ENCODE measurements at regions not wholly inside any gene's neighbourhood (a gene's known extent, or its start where the extent isn't known, plus 50 kb on each side); places are given as distances from the start of the nearest gene placed in this dataset.
"Not testable (repeated sequence)": the region's sequence is repeated elsewhere in the genome, so short reads cannot be mapped to it uniquely, and the experiment has no call there.

DNA sequence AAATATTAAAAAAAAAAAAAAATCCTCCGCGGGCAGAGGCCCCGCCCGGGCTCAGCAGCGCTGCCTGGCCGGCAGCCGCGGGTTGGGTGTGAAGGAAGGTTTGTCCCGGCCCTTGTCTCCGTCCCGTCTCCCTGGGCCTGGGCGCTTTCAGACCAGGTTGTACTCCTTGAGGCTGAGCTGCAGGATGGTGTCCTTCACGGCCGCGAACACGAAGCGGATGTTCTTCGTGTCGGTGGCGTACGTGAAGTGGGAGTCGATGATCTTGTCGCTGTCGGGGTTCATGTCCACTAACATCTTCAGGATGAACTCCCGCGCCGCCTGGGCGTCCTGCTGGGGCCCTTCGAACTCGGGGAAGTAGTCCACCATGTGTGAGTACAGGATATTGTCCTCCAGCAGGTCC, 123.7 kb upstream of the KCTD7 start:
- DNase-seq, result no peak

DNA sequence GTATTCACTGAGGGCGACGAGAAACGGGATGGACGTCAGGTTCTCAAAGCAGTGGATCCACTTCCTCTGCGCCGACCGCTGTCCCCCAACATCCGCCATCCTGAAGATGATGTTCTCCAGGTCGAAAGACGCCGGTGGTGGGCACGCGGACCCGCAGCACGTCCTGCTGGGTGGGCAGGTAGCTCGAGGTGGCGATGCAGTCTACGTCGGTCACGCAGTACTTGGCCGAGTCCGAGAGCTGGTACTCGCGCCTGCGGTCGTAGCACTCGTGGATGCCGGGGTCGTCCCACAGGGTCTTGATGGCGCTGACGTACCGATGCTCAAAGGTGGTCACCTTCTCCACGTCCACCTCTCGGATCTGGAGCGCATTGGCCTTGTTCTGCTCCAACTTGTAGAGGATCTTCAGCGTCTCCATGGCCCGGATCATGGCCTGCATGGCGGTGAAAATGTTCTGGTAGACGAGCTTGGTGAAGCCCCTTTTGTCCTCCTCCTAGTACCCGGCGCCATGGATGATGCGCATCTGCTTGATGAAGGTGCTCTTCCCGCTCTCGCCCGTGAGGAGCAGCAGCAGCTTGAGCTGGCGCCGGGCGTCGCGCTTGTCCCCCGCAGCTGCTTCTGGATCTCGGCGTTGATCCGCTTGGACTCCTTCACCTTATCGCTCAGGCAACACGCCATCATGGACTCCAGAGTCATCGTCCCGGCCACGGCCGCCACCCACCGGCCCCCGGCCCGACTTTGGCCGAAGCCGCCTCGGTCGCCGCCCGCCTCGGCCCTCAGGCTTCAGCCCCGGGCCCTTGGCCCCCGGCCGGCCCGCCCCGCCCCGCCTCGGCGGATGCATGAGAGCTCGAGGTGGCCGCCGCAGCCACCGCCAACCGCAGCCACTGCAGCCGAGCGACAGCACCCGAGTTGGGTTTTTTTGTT, 122.9 kb upstream of the KCTD7 start:
- no peak for DNase-seq

DNA sequence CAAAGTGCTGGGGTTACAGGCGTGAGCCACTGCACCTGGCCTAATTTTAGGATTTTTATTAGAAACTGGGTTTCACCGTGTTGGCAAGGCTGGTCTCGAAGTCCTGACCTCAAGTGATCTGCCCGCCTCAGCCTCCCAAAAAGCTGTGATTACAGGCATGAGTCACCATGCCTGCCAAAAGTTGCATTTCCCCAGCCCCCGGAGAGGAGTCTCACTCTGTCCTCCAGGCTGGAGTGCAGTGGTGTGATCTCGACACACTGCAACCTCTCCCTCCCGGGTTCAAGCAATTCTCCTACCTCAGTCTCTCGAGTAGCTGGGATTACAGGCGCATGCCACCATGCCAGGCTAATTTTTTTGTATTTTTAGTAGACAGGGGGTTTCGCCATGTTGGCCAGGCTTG, 122.0 kb upstream of the KCTD7 start:
- DNase-seq, result not testable (repeated sequence)

DNA sequence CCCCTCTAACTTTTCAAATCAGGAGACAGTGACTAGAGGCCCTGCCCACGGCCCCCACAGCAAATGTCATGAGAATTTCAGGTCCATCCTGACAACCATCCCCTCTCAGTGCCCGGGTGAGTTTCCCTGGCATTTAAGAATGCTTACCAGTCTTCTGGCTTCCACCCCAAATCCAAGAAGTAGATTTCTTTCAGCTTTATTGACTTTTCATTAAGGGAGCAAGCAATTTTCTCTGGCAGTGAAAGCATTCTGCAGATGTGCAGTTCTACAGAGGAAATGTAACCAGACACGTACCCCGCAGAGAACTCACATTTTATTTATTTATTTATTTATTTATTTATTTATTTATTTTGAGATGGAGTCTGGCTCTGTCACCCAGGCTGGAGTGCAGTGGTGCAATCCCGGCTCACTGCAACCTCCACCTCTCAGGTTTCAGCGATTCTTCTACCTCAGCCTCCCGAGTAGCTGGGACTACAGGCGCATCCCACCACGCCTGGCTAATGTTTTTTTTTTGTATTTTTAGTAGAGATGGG, 120.9 kb upstream of the KCTD7 start:
- no peak for DNase-seq

DNA sequence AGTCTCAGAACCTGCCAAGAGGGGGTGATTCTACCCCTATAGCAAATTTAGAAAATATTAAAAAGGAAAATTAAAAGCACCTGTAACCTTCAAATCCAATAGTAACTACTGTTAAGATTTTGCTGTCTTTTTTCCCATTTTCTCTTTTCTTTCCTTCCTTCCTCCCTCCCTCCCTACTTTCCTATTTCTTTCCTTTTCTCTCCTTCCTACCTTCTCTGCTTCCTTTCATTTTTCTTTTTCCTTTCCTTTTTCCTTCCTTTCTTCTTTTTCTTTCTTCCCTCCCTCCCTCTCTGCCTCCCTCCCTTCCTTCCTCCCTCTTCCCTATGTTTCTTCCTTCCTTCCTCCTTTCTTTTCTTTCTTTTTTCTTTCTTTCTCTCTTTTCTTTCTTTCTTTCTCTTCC, 120.2 kb upstream of the KCTD7 start:
- DNase-seq, result no peak

DNA sequence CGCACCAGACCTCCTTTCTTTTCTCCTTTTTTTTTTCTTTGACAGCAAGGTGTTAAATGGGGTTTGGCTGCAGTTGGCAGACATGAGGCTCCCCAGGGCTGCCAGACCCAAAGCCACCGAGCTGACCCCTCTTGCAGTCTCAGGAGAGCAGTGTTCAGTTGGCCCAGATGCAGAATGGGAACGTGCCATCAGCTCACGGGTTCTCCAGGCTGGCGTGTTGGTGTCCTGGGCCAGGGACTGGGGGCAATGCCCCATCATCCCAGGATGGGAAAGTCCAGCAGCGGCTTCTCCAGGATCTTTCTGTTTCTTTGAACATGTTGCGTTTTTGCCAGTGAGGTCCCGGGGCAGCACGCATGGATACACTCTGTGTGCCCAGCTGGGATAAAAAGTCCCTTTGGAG, 114.6 kb upstream of the KCTD7 start:
- no peak for DNase-seq

DNA sequence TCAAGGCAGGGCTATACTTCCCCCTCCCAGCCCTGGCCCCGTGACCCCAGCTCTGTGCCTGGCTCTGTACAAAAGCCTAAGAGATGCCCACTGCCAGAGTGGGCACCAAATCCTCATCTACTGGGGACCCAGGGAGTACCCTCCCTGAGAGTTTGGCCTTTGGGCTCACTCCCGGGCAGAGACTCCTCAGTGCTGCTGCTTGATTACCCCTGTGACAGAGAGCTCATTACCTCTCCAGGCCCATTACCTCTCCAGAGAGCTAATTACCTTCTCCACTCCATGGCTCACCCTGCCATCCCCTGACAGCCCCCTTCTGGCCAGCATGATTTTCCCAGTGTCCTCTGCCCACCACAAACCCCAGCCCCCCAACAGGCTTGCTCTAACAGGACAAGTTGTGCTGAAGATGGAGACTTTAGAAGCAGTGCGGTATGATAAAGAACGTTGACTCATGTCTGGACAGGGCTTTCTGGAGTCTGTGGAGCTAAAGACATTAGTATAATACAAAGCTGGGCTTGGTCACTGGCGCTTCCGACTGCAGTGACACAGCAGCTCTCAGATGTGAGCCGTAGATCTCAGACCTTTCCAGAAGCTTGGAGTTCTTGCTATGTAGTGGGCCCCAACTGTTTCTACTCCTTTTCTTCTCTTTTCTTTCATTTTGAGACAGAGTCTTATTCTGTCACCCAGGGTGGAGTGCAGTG, 111.3 kb upstream of the KCTD7 start:
- DNase-seq, result no peak

DNA sequence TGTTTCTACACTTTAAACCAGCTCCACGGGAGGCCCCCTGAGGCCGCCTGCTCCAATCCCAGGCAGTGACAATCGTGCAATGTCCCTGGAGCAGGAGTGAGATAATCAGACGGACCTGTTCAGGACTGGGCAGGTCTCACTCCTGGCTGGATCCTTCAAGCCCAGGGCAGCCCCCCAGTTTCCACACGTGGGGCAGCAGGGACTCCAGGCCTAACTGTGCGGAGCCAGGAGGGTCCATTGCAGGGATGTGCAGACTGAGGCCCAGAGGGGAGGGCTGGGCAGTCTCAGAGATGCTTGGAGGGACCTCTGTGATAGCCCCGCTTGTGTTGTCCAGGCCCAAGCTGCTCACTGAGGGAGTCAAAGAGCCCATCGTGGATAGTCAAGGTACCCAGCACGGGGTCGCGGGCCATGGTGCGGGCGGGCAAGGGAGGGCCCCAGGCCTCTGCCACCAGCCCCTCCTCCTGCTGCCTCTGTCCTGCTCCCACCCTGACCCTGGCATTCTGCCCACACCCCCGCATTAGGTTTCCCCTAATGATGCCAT, 110.5 kb upstream of the KCTD7 start:
- no peak for DNase-seq

DNA sequence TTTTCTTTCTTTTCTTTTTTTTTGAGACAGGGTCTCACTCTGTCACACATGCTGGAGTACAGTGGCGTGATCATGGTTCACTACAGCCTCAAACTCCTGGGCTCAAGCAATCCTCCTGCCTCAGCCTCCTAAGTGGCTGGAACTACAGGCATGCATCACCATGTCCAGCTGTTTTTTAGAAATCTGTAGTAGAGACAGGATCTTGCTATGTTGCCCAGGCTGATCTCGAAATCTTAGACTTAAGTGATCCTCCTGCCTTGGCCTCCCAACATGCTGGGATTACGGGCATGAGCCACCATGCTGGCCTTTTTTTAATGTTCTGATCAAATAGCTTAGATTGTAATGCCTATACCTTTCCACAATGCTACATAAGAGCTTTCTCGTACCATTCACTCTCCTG, 107.0 kb upstream of the KCTD7 start:
- no peak for DNase-seq

DNA sequence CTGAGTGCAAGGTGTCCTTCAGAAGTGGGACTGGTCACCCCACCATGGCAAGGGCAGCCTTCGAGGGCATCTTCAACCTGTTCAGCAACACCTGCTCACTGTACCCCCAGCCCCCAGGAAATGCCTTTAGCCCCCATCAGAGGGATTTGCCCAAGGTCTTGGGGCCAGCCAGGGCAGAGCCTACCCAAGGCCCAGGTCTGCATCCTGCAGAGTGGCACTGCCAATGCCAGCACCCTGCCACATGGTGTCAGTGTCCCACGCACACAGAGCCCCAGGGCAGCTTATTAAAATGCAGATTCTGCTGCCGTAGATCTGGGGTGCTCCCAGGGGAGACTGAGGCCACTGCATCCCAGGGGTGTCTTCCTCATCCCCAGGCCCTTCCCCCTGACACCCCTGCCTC, 106.2 kb upstream of the KCTD7 start:
- peak; percentile 9 to 10 for DNase-seq

DNA sequence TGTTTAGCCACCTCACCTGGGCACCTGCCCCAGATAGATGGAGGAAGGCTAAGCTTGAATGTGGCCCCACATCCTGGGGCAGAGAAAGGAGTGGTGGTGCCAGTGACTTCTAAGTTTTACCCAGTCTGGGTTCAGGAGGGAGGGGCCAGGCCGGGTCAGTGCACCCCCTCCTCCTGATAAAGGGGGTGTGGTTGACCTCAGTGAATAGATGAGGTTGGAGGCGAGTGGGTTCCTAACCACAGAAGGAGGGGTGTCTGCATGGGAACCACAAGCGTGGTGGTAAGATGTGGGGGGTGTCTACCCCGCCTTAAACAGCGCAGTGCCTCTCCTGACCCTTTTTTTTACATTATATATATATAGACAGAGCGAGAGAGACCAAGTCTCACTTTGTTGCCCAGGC, 105.3 kb upstream of the KCTD7 start:
- DNase-seq, result no peak

DNA sequence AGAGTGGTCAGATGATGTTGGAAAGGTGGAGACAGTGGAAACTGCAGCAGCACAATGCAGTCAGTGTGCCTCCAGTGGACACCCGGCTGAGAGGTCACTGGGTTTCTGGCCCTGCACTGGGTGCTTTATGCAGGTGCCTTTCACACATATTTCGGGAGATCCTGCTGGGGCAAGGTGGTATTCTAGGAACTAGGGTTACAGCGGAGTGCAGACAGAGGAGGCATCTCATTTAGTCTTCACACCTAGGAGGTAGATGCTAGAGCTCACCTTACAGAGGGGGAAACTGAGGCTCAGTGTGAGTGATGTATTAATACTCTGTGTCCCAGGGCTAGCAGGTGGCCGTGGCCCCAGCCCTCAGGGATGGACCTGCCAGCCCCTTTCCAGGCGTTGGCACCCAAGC, 103.9 kb upstream of the KCTD7 start:
- DNase-seq, result no peak

DNA sequence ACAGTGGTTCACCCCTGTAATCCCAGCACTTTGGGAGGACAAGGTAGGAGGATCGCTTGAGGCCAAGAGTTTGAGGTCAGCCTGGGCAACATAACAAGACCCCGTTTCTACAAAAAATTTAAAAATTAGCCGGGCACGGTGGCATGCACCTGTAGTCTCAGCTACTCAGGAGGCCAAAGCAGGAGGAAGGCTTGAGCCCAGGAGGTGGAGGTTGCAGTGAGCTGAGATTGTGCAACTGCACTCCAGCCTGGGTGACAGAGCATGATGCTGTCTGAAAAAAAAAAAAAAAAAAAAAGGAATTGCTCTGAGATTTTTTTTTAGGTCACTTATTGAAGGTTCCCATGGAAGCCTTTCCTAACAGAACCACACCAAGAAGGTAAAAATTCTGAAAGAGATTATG, 101.9 kb upstream of the KCTD7 start:
- DNase-seq, result not testable (repeated sequence)

DNA sequence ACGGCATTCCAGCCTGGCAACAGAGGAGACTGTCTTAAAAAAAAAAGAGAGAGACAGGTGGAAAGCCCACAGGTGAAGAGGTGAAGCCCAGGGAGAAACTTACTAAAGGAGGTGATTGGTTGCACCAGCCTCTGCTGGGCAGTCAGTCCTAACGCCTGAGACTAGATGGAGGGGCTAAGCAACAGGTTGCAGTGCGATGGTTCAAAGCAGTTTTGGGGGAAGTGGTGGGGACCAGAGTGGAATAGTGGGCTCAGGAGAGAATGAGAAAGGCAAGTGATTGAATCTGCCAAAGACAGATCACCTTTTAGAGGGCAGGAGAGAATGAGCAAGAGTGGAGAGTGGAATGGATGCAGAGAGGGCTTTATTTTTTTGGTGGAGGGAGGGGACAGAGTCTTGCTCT, 100.0 kb upstream of the KCTD7 start:
- no peak for DNase-seq

DNA sequence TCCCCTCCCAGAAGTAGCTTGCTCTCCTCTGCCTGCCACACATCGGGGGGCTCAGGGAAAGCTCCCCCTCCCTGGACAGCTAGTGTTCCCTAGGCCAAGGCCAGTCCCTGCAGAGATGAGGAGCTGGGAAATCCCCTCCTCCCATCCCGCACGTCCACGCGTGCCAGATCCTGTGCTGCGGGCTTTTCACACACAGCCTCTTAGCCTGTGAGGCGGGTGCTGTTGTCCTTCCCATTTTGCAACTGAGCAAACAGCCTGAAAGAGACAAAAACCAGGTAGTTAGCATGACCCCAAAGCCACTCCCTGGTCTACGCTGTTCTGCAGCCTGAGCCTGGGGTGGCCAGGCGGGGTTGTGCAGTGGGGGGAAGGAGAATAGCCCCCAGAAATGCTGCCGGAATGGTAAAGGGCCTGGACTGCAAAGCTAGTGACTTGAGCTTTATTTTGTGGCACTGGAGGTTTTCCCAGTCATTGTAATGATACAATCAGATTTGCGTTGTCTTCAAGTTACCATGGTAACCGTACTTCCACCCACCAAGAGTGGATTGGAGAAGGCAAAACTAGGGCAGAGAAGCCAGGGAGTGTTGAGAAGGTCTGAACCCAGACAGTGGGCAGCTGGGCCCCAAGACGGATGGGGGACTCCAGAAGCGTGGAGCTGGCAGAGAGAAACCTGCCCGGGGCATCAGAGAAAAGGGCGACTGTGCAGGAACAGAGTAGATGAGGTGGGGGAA, 98.6 kb upstream of the KCTD7 start:
- no peak for DNase-seq

DNA sequence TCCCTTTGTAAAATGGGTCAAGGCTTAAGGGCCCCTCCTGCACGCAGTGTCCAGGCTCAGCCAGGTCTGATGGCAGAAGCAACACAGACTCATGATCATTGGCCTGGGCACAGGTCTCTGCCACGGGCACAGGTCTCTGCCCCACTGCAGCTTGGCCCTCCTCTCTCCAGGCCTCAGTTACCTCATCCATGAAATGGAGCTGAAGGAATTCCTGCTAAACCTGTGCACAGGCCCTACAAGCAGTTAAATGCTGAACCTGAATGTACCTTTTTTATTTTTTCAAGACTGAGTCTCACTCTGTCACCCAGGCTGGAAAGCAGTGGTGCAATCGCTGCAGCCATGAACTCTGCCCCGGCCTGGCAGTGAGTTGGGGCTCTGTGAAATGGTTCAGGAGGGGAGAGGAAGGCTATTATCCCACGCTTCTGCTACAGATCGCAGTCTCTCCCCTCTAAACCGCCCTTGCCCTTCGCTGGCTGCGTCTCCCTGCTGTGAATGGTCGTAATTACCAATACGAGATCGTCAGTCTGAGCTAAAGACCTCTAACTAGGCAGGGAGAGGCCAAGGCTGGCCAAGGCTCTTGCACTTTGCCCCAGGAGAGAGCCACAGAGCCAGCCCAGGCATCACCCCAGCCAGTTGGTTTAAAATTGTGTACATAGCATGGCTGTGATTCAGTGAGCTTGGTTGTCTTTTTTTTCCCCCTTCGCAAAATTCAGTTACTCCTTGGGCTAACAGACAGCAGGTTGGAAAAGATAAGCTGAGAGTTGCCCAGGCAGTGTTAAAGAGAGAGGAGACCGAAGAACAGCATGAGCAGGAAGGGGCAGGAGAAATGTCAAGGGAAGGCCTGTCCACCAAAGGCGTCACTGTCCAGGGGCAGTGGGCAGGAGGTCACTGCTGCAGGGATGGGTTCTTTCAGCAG, 93.0 kb upstream of the KCTD7 start:
- no peak for DNase-seq

DNA sequence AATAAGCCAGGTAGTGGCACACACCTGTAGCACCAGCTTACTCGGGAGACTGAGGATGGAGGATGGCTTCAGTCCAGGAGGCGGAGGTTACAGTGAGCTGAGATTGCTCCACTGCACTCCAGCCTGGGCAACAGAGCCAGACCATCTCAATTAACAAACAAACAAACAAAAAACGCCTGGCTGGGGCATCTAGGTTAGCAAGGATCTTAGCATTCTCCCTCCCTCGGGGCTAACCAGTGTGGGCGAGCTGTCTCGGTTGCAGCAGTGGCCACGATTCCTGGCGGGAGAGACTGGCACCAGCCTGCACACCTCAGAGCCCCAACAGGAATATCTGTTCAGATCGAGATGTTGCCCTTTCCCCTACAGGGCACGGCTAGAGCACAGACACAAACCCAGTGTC, 91.3 kb upstream of the KCTD7 start:
- DNase-seq, result no peak

DNA sequence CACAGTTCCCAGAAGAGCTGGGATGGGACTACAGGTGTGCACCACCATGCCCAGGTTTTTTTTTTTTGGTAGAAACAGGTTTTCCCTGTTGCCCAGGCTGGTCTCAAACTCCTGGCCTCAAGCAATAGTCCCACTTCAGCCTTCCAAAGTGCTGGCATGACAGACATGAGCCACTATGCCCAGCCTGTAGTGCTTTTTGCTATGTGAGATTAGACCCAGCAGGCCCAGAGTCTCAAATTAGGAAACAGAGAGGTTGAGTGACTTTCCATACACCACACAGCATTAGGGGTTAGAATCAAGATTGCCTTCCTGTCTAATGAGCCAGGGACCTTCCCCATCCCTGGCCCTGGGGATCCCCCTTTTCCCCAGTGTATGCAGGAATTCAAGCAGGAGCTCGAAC, 90.8 kb upstream of the KCTD7 start:
- no peak for DNase-seq

DNA sequence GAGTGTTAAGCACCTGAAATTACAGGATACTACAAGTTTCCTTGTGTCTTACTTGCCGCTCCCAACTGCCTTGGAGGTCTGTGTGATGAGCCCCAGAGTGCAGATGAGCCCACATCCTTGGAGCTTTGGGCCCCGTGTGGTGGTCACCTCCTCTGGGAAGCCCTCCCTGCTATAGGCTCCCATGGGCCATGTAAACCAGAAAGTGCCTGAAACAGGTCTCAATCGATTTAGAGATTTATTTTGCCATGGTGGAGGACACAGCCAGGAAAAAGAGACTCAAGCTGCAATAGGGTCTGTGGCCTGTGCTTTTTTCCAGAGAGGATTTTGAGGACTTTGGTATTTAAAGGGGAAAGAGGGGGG, 89.4 kb upstream of the KCTD7 start:
- no peak for DNase-seq

DNA sequence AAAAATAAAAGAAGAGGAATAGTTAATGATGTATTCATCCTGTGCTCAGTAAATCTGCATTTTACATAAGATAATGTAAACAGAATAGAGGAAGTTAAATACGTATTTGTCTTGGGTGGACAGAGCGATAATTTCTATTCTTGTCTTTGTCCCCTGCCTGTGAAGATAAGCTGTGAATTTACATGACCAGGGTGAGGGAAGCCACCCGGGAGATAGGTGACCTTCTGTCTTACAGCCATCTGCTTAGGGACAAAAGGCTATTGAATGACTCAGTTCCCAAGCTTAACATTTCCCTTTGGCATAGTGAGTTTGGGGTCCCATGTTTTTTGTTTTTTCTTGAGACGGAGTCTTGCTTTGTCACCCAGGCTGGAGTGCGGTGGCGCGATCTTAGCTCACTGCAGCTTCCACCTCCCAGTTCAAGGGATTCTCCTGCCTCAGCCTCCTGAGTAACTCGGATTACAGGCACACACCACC, 88.7 kb upstream of the KCTD7 start:
- DNase-seq, result no peak

DNA sequence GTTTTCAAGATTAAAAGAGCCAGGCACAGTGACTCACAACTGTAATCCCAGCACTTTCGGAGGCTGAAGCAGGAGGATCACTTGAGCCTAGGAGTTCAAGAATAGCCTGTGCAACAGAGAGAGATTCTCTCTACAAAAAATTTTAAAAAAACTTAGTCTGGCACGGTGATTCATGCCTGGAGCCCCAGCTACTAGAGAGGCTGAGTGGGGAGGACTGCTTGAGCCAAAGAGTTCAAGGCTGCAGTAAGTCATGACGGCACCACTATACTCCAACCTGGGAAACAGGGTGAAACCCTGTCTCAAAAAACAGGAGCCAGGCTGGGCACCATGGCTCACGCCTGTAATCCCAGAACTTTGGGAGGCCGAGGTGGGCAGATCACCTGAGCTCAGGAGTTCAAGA, 86.6 kb upstream of the KCTD7 start:
- DNase-seq, result no peak
